Left ventricle myocardium inferior (tissue), 1 donor: ENCODE measurements at regions not wholly inside any gene's neighbourhood (a gene's known extent, or its start where the extent isn't known, plus 50 kb on each side); places are given as distances from the start of the nearest gene placed in this dataset.

Experiments used
- DNase-seq: peaks from one replicate; pipeline ENCODE4 v3.0.0-alpha.2; 2020
- H3K27ac ChIP-seq: fragments of 200-600 bp; replicated peaks from 2 replicates; pipeline ENCODE4 v1.8.0; 2021
- H3K27me3 ChIP-seq: fragments of 200-600 bp; 2 replicates; pipeline ENCODE4 v1.8.0; 2021; ENCODE audit warnings: low read depth
- H3K36me3 ChIP-seq: fragments of 200-600 bp; 2 replicates; pipeline ENCODE4 v1.8.0; 2021
- H3K4me1 ChIP-seq: fragments of 200-600 bp; 2 replicates; pipeline ENCODE4 v1.8.0; 2021
- H3K4me3 ChIP-seq: fragments of 200-600 bp; 2 replicates; pipeline ENCODE4 v1.8.0; 2021; ENCODE audit warnings: mild to moderate bottlenecking, moderate library complexity
- H3K9me3 ChIP-seq: fragments of 200-600 bp; replicated peaks from 2 replicates; pipeline ENCODE4 v1.8.0; 2021
- CTCF ChIP-seq: fragments of 200-600 bp; IDR thresholded peaks from 2 replicates; pipeline ENCODE4 v1.8.0; 2021; ENCODE audit warnings: antibody characterized with exemption, mild to moderate bottlenecking, borderline replicate concordance
- intact Hi-C: fragments of 100-400 bp; cut with micrococcal nuclease; formaldehyde crosslinking; loops from one replicate; pipeline ENCODE4 v1.11.0; 2022
- donor health status: DM: no; HTN: yes; CAD: no; lungs with severe emphysema.

- no peak for TF ChIP-seq CTCF
- no peaks in the 10 kb centered on the region for H3K4me1 ChIP-seq
- no peak overlapping the region for H3K27ac ChIP-seq
- DNase-seq, result no peak
- peaks cover 23% of the 10 kb centered on the region for H3K9me3 ChIP-seq
- intact Hi-C loops, result no loop called here
- H3K4me3 ChIP-seq, result no peak overlapping the region
- no peaks in the 10 kb centered on the region for H3K36me3 ChIP-seq
- H3K27me3 ChIP-seq, result no peaks in the 10 kb centered on the region
Observed at GRCh38 chr14:44379292-44379977, 127.6 kb downstream of the FSCB start.

GRCh38 chr14:44374906-44375305 lies 132.2 kb downstream of the FSCB start:
- Histone ChIP-seq H3K27me3 (no peaks in the 10 kb centered on the region), H3K27ac (no peak overlapping the region), H3K36me3 (no peaks in the 10 kb centered on the region), H3K4me1 (no peaks in the 10 kb centered on the region), H3K4me3 (no peak overlapping the region), H3K9me3 (peaks cover 19% of the 10 kb centered on the region)
- no peak for TF ChIP-seq CTCF
- no peak for DNase-seq
- intact Hi-C loops, result no loop called here

- H3K27me3 ChIP-seq, result no peaks in the 10 kb centered on the region
- no peak overlapping the region for H3K4me3 ChIP-seq
- no peak overlapping the region for H3K27ac ChIP-seq
- H3K36me3 ChIP-seq, result no peaks in the 10 kb centered on the region
- H3K4me1 ChIP-seq, result no peaks in the 10 kb centered on the region
- no peak for TF ChIP-seq CTCF
- peaks cover 13% of the 10 kb centered on the region for H3K9me3 ChIP-seq
- no peak for DNase-seq
- intact Hi-C loops, result no loop called here
Observed at GRCh38 chr14:44372807-44373489, 134.1 kb downstream of the FSCB start.

- intact Hi-C loops, result no loop called here
- Histone ChIP-seq H3K4me1 (no peaks in the 10 kb centered on the region), H3K9me3 (peaks cover 12% of the 10 kb centered on the region), H3K27ac (no peak overlapping the region), H3K4me3 (no peak overlapping the region), H3K36me3 (no peaks in the 10 kb centered on the region), H3K27me3 (no peaks in the 10 kb centered on the region)
- no peak for TF ChIP-seq CTCF
- DNase-seq, result no peak
Observed at GRCh38 chr14:44372231-44372630, 134.9 kb downstream of the FSCB start.

- Histone ChIP-seq H3K27me3 (no peaks in the 10 kb centered on the region), H3K27ac (no peak overlapping the region), H3K4me1 (no peaks in the 10 kb centered on the region), H3K4me3 (no peak overlapping the region), H3K9me3 (peaks cover 9% of the 10 kb centered on the region), H3K36me3 (no peaks in the 10 kb centered on the region)
- no peak for DNase-seq
- intact Hi-C loops, result no loop called here
- no peak for TF ChIP-seq CTCF
Observed at GRCh38 chr14:44370727-44371126, 136.4 kb downstream of the FSCB start.
